ENCODE measurements at regions not wholly inside any gene's neighbourhood (a gene's known extent, or its start where the extent isn't known, plus 50 kb on each side); places are given as distances from the start of the nearest gene placed in this dataset.

DNA sequence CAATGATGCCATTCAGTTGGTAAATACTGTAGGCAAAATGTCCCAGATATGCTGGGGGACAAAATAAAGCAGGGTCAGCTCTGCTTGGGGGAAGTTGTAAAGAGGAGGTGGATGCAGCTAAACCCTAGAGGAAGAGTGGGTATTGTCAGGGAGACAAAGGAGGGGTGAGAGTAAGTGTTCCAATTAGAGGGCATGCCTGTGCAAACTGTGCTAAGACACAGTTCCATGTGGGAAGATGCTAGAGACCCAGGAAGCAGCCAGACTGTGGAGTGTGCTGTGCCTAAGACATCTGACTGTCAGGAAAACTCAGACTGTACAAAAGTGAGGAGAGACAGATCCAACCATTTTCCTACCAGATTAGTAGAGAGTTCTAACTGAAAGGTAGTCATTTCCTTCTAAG, 474.3 kb downstream of the ATP23 start:
- TF ChIP-seq CTCF (IDR thresholded peaks at IDR 0.05) (no peak), POLR2A (IDR thresholded peaks at IDR 0.05) (no peak)
